VCaP (cell line): ENCODE measurements at regions not wholly inside any gene's neighbourhood (a gene's known extent, or its start where the extent isn't known, plus 50 kb on each side); places are given as distances from the start of the nearest gene placed in this dataset.

Source experiments
- H3K27ac ChIP-seq: fragments of 450-650 bp; 2 replicates; pipeline ENCODE4 v1.5.1; 2017
- TF ChIP-seq, protein P1 (sequence below): fragments of 450-650 bp; conservative IDR thresholded peaks from 2 replicates; pipeline ENCODE4 v1.5.1; 2017; ENCODE audit warnings: mild to moderate bottlenecking, moderate library complexity

- TF ChIP-seq, protein P1, sequence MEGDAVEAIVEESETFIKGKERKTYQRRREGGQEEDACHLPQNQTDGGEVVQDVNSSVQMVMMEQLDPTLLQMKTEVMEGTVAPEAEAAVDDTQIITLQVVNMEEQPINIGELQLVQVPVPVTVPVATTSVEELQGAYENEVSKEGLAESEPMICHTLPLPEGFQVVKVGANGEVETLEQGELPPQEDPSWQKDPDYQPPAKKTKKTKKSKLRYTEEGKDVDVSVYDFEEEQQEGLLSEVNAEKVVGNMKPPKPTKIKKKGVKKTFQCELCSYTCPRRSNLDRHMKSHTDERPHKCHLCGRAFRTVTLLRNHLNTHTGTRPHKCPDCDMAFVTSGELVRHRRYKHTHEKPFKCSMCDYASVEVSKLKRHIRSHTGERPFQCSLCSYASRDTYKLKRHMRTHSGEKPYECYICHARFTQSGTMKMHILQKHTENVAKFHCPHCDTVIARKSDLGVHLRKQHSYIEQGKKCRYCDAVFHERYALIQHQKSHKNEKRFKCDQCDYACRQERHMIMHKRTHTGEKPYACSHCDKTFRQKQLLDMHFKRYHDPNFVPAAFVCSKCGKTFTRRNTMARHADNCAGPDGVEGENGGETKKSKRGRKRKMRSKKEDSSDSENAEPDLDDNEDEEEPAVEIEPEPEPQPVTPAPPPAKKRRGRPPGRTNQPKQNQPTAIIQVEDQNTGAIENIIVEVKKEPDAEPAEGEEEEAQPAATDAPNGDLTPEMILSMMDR: no peak
- H3K27ac ChIP-seq: no peak overlapping the region
These were observed 549.3 kb upstream of the IL12A start for GRCh38 chr3:159439346-159439745.

GRCh38 chr3:159441279-159441678, 547.4 kb upstream of the IL12A start:
- H3K27ac ChIP-seq: no peak overlapping the region

DNA sequence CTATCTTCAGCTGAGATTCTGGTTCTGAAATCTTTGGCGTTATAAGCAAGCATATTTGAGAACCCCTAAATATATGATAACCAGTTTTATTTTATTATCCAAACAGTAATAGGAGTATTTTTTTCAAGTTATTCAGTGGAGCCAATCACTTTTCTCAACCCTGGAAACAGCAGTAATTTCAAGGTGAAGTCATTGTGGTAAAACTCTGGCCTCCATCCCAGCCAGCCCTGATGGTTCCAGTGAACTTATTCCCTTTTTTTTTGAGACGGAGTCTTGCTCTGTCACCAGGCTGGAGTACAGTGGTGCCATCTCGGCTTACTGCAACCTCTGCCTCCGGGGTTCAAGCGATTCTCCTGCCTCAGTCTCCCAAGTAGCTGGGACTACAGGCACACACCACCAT, 545.4 kb upstream of the IL12A start:
- TF ChIP-seq, protein P1: no peak

More at GRCh38 chr3:159441279-159441678, 547.4 kb upstream of the IL12A start:
- TF ChIP-seq, protein P1: no peak

DNA sequence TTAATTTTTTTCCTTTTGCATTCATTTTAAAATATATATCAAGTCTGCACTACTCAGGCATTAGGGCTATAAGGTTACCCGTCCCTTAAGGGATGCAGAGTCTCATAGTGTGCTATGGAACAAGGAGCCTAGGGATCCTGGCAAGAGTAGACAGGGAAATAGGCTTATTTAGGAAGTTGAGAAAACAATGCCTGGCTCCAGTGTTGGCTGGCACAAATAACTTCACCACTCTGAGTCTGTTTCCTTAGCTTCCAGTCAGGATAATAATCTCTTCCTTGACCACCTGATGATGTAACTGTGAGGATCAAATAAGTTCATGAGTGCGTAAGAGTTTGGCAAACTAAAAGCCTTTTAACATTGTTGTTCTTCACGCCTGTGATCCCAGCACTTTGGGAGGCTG, 540.8 kb upstream of the IL12A start:
- TF ChIP-seq, protein P1: no peak
- H3K27ac ChIP-seq: no peak overlapping the region

More for the DNA sequence above, 545.4 kb upstream of the IL12A start:
- H3K27ac ChIP-seq: no peak overlapping the region

GRCh38 chr3:159448902-159449301, 539.7 kb upstream of the IL12A start:
- no peak overlapping the region for H3K27ac ChIP-seq
- TF ChIP-seq, protein P1: no peak

DNA sequence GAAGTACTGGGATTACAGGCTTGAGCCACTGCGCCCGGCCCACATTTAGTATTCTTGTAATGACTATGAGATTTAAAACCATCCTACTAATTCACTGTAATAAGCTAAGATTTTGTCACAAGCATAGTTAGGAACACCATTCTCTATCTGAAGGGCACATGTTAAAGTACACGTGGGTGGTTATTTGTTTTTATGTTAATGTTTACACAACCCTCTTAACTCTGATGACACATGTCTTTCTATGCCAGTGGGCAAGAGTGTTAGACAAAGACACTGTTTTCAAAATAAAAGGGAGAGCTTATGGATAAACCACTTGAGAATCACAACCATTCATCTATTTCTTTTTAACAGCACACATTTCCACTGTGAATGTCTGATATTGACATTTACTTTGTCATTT, 537.6 kb upstream of the IL12A start:
- TF ChIP-seq, protein P1: no peak
- no peak overlapping the region for H3K27ac ChIP-seq

DNA sequence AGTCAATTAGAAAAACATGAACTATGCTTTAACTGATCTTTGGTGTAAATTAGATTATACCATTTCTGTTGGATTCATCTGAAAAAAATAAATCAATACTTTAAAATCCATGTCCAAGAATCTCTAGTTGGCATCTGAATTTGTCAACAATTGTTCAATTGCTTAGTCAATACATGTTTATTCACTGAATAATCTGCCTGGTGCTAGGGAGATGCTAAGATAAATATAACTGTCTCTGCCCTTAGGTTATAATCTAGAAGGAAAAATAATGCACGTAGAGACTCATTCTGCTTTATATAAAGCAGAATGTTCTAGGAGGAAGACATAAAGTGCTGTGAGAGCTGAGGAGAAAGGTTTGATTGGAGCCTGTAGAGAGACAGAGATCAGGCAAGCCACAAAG, 537.2 kb upstream of the IL12A start:
- TF ChIP-seq, protein P1: no peak
- no peak overlapping the region for H3K27ac ChIP-seq

- TF ChIP-seq, protein P1: no peak
- H3K27ac ChIP-seq: no peak overlapping the region
These were observed 535.6 kb upstream of the IL12A start for GRCh38 chr3:159453036-159453435.
